ENCODE measurements at regions not wholly inside any gene's neighbourhood (a gene's known extent, or its start where the extent isn't known, plus 50 kb on each side); places are given as distances from the start of the nearest gene placed in this dataset.

GRCh38 chr5:92369587-92369986 is 986.5 kb upstream of the ARRDC3 start:
- no peak for TF ChIP-seq POLR2A (IDR thresholded peaks at IDR 0.05)
- no peak for TF ChIP-seq CTCF (IDR thresholded peaks at IDR 0.05)
